GM04504 (cell line): ENCODE measurements at regions not wholly inside any gene's neighbourhood (a gene's known extent, or its start where the extent isn't known, plus 50 kb on each side); places are given as distances from the start of the nearest gene placed in this dataset.
"Not testable (repeated sequence)": the region's sequence is repeated elsewhere in the genome, so short reads cannot be mapped to it uniquely, and the experiment has no call there.

Experiments
- DNase-seq: peaks from one replicate; pipeline ENCODE4 v3.0.0-alpha.2; 2012; ENCODE audit warnings: low read depth

GRCh38 chr7:113710310-113711096 is 208.3 kb downstream of the PPP1R3A start:
- DNase-seq: peak; percentile 44

DNA sequence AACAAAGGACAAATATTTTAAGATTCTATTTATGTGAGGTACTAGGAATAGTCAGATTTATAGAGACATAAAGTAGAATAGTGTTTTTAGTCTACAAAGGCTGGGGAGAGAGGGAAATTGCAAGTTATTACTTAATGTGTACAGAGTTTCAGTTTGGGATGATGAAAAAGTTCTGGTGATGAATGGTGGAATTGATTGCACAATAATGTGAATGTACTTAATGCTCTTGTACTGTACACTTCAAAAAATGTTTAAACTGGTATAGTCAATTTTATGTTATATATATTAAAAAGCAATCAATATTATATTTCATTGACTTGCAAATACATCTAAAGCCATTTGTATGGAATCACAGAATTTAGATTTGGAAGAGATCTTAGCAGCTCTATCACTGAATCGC is 213.4 kb downstream of the PPP1R3A start:
- no peak for DNase-seq

DNA sequence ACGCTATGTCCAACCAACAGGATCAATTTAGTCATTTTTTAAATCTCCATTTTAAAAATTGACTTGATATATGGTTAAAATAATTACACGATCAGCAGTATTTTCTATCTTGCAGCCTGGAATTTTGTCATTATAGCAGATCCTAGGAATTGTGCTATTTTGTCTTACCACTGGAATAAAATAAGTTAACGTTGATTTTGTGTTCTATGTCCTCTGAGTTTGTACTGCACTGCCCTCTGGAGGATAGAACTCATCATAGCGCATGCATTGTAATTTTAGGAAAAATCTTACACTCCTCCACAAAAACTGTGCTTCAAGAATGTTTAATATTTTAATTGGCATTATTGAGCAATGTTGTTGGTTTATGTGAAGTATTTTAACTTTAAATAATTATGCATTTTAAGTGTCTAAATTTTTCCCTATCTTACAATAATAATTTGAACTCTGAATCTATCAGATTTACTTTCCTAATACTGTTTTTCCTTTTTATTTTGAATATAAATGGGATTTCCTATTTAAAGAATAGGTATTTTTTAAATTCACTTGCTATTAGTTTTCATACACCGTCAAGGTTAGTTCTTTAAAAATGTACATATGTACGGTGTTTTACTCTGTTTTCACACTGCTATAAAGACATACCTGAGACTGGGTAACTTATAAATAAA is 220.1 kb downstream of the PPP1R3A start:
- DNase-seq: peak; percentile 3

DNA sequence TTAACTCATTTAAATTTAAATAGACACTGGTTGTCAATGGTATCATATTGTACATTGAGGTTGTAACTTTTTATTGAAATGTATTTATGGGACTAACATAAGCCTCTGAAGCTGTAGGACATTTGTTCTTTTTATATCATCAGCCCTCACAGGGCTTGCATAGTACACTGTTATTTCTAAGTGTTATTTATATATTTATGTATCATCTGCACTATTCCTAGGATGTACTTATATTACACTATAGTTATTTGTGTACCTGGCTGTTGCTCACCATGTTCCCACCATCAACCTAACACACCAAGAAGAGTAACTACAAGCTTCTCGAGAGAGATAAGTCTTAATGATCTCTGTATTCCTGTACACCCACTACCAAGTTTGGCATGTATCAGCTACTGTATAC is 224.7 kb downstream of the PPP1R3A start:
- DNase-seq: no peak

DNA sequence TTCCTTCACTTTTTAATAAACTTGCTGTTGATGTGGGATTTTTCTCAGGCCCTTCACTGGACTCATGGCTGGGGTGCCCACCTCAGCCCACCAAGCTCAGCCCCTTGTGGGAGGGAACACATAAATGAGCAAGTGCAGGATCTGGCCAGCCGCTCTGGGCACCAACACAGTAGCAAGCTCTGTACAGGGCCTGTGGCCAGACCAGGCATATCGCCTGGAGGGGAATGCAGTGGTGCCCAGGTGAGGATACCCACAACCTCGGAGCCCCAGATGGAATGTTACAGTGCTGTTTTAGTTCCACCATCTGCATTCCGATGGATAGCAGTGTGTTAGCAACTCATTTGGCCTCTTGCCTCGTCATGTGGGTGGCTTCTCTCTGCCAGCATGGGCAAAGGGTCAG is 234.6 kb downstream of the PPP1R3A start:
- no peak for DNase-seq

- DNase-seq: no peak
Measured at GRCh38 chr7:113677811-113678210, 241.0 kb downstream of the PPP1R3A start.

DNA sequence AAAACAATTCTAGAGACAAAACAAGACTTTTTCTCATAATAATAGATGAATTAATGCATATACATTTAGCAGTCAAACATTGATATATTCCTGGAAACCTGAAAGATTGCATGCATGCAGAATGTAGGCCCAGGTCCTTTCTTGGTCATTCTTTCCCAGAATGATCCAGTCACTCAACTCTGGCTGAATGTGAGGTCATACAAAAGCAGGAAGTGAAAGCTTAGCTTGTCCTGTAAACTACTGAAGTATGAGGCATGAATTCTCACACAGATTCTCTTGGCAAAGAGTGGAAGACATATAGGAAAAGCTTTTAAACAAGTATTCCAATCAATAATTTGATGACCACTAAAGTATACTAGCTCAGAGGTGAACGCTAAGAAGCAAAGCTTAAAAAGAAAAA is 253.9 kb downstream of the PPP1R3A start:
- no peak for DNase-seq

- no peak for DNase-seq
Measured at GRCh38 chr7:113659416-113659815, 259.4 kb downstream of the PPP1R3A start.

DNA sequence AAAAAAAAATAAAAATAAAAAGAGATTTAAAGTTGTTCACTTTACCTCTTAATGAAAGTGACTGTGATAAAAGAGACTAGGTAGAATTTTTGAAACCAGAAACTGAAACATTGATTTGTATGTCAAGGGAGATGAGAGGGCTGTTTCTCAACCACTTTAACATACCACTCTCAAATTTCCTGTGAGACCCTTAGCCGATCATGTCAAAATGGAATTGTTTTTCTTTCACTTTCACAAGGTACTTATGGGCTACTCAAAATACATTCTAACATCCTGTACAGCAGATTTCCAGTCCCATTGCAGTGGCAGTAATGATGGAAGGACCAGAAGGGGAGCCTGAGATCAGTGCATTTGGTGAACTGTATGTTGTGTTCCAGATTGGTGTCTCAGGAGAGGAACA is 261.2 kb downstream of the PPP1R3A start:
- DNase-seq: no peak

- DNase-seq: no peak
Measured at GRCh38 chr7:113652501-113652900, 266.3 kb downstream of the PPP1R3A start.

DNA sequence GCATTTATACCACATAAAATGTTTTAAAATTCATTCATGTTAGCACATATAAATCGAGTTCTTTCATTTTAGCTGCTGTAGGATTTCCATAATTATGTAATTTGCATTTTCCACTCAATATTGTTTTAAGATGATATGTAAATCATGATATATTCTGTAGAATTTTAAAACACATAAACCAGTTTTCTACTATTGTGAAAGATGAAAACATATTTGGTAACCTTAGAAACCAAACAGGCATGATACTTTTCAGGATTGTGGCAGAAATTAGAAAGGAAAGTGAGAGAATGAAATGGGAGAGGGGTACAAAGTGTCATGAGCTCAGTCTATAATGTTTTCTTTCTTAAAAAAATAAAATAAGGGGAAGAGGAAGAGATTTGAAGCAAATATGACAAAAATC is 269.3 kb downstream of the PPP1R3A start:
- DNase-seq: no peak

DNA sequence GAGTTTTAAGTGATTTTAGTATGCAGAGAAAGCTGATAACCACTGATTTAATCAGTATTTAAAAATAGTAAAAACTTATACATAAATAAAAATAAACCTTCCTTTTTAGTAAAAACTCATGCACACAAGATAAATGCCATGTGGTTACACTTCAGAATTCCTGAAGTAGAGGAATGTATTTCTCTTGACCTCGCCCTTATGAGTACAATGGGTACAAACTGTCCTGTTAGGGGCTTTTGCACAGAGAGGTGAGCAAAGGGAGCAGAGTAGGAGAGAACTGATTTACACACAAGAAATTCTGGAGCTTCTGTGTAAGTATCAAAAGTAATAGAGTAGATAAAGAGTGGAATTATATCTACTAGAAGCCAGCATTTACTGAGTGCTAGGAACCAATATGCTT is 279.6 kb downstream of the PPP1R3A start:
- DNase-seq: no peak

GRCh38 chr7:113636727-113637421 is 281.9 kb downstream of the PPP1R3A start:
- DNase-seq: no peak

DNA sequence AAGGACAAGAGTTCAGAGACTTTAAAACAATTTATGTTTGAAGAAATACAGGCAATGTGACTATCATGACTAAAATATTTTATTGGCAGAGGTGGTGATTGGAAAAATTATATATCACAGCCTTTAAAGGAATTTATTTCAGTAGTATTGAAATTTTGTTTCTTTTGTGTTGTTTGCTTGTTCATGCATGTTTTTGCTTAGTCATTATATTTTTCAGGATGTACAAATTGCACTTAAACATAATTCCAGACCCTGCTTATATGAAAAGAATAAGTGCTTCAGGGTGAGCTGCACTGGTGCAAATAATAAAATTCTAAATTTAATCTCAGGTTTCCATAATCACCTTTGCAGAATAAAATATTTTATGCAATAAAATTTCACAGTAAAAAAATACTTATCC is 283.3 kb downstream of the PPP1R3A start:
- no peak for DNase-seq

- DNase-seq: no peak
Measured at GRCh38 chr7:113633073-113633472, 285.7 kb downstream of the PPP1R3A start.

DNA sequence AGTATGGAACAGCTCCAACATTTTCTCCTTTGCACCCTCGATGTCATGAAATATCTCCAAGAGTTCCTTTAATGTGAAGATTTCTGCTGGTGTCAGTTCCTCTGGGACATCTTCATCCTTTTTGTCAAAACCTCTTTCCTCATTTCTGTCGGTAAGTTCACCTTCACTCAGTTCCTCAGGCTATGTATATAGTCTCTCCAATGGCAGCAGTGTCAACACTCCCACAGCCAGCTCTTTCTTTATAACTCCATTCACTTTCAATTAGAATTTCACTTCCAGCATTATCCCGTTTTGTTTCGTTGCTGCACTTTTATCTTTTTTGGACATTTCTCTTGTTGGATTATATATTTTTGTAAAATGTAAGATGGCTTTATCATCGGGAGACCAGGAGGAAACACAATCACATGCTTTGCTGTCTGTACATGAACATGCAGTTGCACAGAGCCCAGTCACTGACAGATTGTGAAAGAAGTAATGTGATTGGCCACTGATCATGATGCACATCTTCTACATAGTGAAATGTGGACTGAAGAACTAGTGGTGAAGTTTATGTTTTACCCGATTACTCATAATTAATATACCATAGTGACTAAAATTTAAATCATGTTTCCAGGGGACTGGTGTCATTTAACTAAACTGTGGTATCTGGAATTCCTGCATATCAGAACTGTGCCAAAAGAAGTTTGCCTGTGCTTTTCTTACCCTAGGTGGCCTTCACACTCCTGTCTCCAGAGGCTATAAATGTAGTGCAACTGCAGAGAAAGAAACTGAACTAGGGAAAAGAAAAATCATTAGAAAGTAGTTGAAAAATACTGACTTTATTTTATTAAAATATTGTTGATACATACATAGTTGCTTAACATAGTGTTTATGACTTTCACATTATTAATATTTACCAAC is 289.6 kb downstream of the PPP1R3A start:
- no peak for DNase-seq

- DNase-seq: no peak
Measured at GRCh38 chr7:113625494-113626102, 293.2 kb downstream of the PPP1R3A start.

DNA sequence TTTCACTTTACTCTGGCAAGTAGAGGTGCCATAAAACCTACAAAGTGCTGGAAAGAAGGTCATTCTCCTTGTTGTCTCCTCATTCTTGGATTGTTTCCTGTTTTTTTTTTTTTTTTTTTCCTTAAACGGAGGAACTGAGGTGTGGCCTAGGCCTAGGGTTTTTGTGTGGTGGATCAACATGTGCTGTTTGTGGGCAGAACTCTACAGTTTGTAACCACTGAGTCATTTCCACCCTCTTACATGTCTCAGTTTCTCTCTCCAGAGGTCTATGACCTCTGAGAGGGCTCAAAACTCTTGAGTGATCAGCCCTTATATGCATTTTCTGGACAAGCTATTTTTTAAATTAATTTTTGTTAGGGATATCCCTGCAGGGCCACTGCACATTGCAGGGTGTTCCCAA is 296.0 kb downstream of the PPP1R3A start:
- no peak for DNase-seq

- no peak for DNase-seq
Measured at GRCh38 chr7:113610572-113610971, 308.2 kb downstream of the PPP1R3A start.

- DNase-seq: no peak
Measured at GRCh38 chr7:113608782-113609181, 310.0 kb downstream of the PPP1R3A start.

DNA sequence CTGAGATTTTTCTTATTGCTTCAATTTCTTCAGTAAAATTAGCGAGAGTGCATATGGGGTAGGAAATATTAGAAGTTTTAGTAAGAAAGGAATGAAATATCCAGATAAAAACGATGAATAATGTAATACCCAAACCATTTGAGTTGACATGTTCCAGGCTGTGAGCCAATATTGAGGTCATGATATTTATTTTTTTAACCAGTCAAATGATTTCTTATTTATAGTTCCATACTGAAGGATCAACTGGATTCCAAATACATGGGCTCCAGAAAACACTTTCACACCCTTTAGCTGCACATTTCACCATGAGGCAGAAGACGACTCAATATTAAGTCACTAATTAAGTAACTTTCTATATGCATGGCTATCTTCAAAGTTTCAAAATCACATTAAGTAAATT is 312.5 kb downstream of the PPP1R3A start:
- no peak for DNase-seq

- not testable (repeated sequence) for DNase-seq
Measured at GRCh38 chr7:113600428-113600827, 318.4 kb downstream of the PPP1R3A start.
